ENCODE measurements at regions not wholly inside any gene's neighbourhood (a gene's known extent, or its start where the extent isn't known, plus 50 kb on each side); places are given as distances from the start of the nearest gene placed in this dataset.

DNA sequence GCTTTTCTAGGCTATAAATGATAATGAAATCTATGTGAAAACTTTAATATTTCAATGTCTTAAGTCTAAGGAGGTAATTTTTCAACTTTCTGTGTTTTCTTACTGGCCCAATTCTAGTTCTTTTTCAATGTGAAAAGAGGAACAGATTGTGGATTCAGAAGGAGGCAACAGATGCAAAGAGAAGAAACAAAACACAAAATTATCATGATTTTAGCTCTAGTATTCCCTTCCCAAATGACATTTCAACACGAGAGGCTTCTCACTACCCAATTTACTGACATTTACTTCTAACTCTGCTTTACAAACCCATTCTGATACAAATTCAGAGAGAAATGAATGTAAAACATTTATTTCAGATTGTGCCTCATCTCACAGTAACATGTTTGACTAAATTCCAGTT, 169.4 kb downstream of the WT1 start:
- TF ChIP-seq, protein P1, sequence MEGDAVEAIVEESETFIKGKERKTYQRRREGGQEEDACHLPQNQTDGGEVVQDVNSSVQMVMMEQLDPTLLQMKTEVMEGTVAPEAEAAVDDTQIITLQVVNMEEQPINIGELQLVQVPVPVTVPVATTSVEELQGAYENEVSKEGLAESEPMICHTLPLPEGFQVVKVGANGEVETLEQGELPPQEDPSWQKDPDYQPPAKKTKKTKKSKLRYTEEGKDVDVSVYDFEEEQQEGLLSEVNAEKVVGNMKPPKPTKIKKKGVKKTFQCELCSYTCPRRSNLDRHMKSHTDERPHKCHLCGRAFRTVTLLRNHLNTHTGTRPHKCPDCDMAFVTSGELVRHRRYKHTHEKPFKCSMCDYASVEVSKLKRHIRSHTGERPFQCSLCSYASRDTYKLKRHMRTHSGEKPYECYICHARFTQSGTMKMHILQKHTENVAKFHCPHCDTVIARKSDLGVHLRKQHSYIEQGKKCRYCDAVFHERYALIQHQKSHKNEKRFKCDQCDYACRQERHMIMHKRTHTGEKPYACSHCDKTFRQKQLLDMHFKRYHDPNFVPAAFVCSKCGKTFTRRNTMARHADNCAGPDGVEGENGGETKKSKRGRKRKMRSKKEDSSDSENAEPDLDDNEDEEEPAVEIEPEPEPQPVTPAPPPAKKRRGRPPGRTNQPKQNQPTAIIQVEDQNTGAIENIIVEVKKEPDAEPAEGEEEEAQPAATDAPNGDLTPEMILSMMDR (IDR thresholded peaks at IDR 0.05) = no peak
- no CpG with 5 or more reads among the region's 1 CpG for WGBS (ENCODE audit: insufficient coverage)
- no peak overlapping the region for H3K4me2 ChIP-seq (replicated peaks; ENCODE audit: extremely low read depth, low read length, poor library complexity, severe bottlenecking)
- H3K27ac ChIP-seq (ENCODE audit: low read depth in 1 of 2, low read length in 2 of 2) = no peak overlapping the region
- Mint-ChIP-seq H3K27ac (no peak overlapping the region), H3K4me3 (no peak overlapping the region), H3K36me3 (no peaks in the 10 kb centered on the region), H3K4me1 (no peaks in the 10 kb centered on the region), H3K27me3 (ENCODE audit: low read depth in 3 of 3) (peaks cover 0 to 2% (median 0%) of the 10 kb centered on the region in 3 donors), H3K9me3 (no peaks in the 10 kb centered on the region)
- no peak for DNase-seq
- H3K36me3 ChIP-seq (replicated peaks in 1 of 2; ENCODE audit: control insufficient read depth in 1 of 2, insufficient read depth in 2 of 2, low read length in 2 of 2) = no peaks in the 10 kb centered on the region
- no peaks in the 10 kb centered on the region for H3K27me3 ChIP-seq (ENCODE audit: control insufficient read depth in 2 of 2, insufficient read depth in 2 of 2, low read length in 2 of 2)
- H3K9ac ChIP-seq (ENCODE audit: insufficient read depth, low read length, poor library complexity, severe bottlenecking) = no peak overlapping the region
- no peak overlapping the region for H2AFZ ChIP-seq (ENCODE audit: insufficient read depth, low read depth, low read length, poor library complexity, severe bottlenecking)
- intact Hi-C loops (cut with micrococcal nuclease) = no loop called here
- H3K4me1 ChIP-seq (ENCODE audit: control insufficient read depth in 1 of 2, insufficient read depth in 2 of 2, low read length in 2 of 2) = no peaks in the 10 kb centered on the region
- no peak overlapping the region for H3K4me3 ChIP-seq (replicated peaks in 1 of 3; ENCODE audit: low read depth in 2 of 3, low read length in 3 of 3)
- no peaks in the 10 kb centered on the region for H3K9me3 ChIP-seq (replicated peaks in 1 of 2; ENCODE audit: control insufficient read depth in 1 of 2, insufficient read depth in 1 of 2, low read length in 2 of 2)
- no peaks in the 10 kb centered on the region for H4K20me1 ChIP-seq (ENCODE audit: insufficient read depth, low read length)
- H3K79me2 ChIP-seq (ENCODE audit: insufficient read depth, low read length) = no peaks in the 10 kb centered on the region

DNA sequence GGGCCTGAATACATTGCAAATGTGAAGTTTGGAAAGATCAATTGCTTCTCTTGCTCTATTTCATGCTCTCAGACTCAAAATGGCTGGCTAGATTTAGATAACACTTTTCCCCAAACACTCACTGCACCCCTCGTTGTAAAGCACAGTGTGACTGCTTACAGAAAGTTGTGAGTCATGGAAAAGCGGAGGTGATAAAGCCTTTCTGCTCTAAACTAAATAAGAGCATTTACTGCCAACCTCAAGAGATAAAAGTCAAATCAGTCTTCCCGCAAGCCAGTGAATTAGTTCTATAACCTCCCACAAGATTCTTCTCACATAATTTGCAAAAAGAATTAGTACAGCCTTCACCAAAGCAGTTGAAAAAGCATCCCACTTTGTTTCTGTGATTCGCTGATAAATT, 168.7 kb downstream of the WT1 start:
- Mint-ChIP-seq H3K4me3 (no peak overlapping the region), H3K27ac (no peak overlapping the region), H3K9me3 (no peaks in the 10 kb centered on the region), H3K36me3 (no peaks in the 10 kb centered on the region), H3K27me3 (ENCODE audit: low read depth in 3 of 3) (peaks cover 0 to 2% (median 0%) of the 10 kb centered on the region in 3 donors), H3K4me1 (no peaks in the 10 kb centered on the region)
- H3K27ac ChIP-seq (ENCODE audit: low read depth in 1 of 2, low read length in 2 of 2) = no peak overlapping the region
- TF ChIP-seq, protein P1 (IDR thresholded peaks at IDR 0.05) = no peak
- H3K79me2 ChIP-seq (ENCODE audit: insufficient read depth, low read length) = no peaks in the 10 kb centered on the region
- DNase-seq = no peak
- H3K27me3 ChIP-seq (ENCODE audit: control insufficient read depth in 2 of 2, insufficient read depth in 2 of 2, low read length in 2 of 2) = no peaks in the 10 kb centered on the region
- no peaks in the 10 kb centered on the region for H3K36me3 ChIP-seq (replicated peaks in 1 of 2; ENCODE audit: control insufficient read depth in 1 of 2, insufficient read depth in 2 of 2, low read length in 2 of 2)
- WGBS (ENCODE audit: insufficient coverage) = no CpG with 5 or more reads among the region's 4 CpGs
- no peaks in the 10 kb centered on the region for H4K20me1 ChIP-seq (ENCODE audit: insufficient read depth, low read length)
- intact Hi-C loops (cut with micrococcal nuclease) = no loop called here
- H3K9me3 ChIP-seq (replicated peaks in 1 of 2; ENCODE audit: control insufficient read depth in 1 of 2, insufficient read depth in 1 of 2, low read length in 2 of 2) = no peaks in the 10 kb centered on the region
- no peak overlapping the region for H3K4me3 ChIP-seq (replicated peaks in 1 of 3; ENCODE audit: low read depth in 2 of 3, low read length in 3 of 3)
- H3K4me2 ChIP-seq (replicated peaks; ENCODE audit: extremely low read depth, low read length, poor library complexity, severe bottlenecking) = no peak overlapping the region
- H3K9ac ChIP-seq (ENCODE audit: insufficient read depth, low read length, poor library complexity, severe bottlenecking) = no peak overlapping the region
- no peaks in the 10 kb centered on the region for H3K4me1 ChIP-seq (ENCODE audit: control insufficient read depth in 1 of 2, insufficient read depth in 2 of 2, low read length in 2 of 2)
- no peak overlapping the region for H2AFZ ChIP-seq (ENCODE audit: insufficient read depth, low read depth, low read length, poor library complexity, severe bottlenecking)
